ENCODE measurements at regions not wholly inside any gene's neighbourhood (a gene's known extent, or its start where the extent isn't known, plus 50 kb on each side); places are given as distances from the start of the nearest gene placed in this dataset.

GRCh38 chr1:18013216-18013615 lies 94.4 kb upstream of the IGSF21 start:
- CTCF ChIA-PET: no interaction called here
- POLR2A ChIA-PET: no interaction called here

GRCh38 chr1:18015719-18016118 lies 91.9 kb upstream of the IGSF21 start:
- ChIA-PET CTCF (no interaction called here), POLR2A (interaction anchor here (0.6 kb wide), 1 partner anchor 669 kb away, joined by 3 read pairs; no protein-coding TSS in a partner anchor)
- Histone ChIP-seq H3K4me1 (ENCODE audit: control insufficient read depth, insufficient read depth, low read length) (no peaks in the 10 kb centered on the region), H3K4me3 (ENCODE audit: low read depth, low read length) (no peak overlapping the region), H3K27ac (ENCODE audit: extremely low read depth, low read depth, low read length) (no peak overlapping the region), H3K36me3 (ENCODE audit: control insufficient read depth in 2 of 2, insufficient read depth in 1 of 2, low read length in 2 of 2) (no peaks in the 10 kb centered on the region), H3K9me3 (ENCODE audit: control insufficient read depth, insufficient read depth, low read depth, low read length) (no peaks in the 10 kb centered on the region)
- TF ChIP-seq ZIC2 (tag by site-specific recombination; IDR thresholded peaks at IDR 0.05) (peak; percentile 77), ZNF157 (tag by site-specific recombination; IDR thresholded peaks at IDR 0.05) (no peak)

More at GRCh38 chr1:18013216-18013615, 94.4 kb upstream of the IGSF21 start:
- Histone ChIP-seq H3K4me1 (ENCODE audit: control insufficient read depth, insufficient read depth, low read length) (no peaks in the 10 kb centered on the region), H3K36me3 (ENCODE audit: control insufficient read depth in 2 of 2, insufficient read depth in 1 of 2, low read length in 2 of 2) (no peaks in the 10 kb centered on the region), H3K9me3 (ENCODE audit: control insufficient read depth, insufficient read depth, low read depth, low read length) (no peaks in the 10 kb centered on the region), H3K4me3 (ENCODE audit: low read depth, low read length) (no peak overlapping the region), H3K27ac (ENCODE audit: extremely low read depth, low read depth, low read length) (no peak overlapping the region)
- no peak for TF ChIP-seq SETDB1 (IDR thresholded peaks at IDR 0.05; ENCODE audit: insufficient read length, low read length)

- CTCF ChIA-PET: interaction anchor here (0.9 kb wide), 1 partner anchor 23 kb away, joined by 6 read pairs; no protein-coding TSS in a partner anchor
Measured at GRCh38 chr1:18018366-18018765, 89.2 kb upstream of the IGSF21 start.

More at GRCh38 chr1:18018366-18018765, 89.2 kb upstream of the IGSF21 start:
- no peaks in the 10 kb centered on the region for H3K9me3 ChIP-seq (ENCODE audit: control insufficient read depth, insufficient read depth, low read depth, low read length)
- no peaks in the 10 kb centered on the region for H3K36me3 ChIP-seq (ENCODE audit: control insufficient read depth in 2 of 2, insufficient read depth in 1 of 2, low read length in 2 of 2)
- H3K4me1 ChIP-seq (ENCODE audit: control insufficient read depth, insufficient read depth, low read length): no peaks in the 10 kb centered on the region
- POLR2A ChIA-PET: no interaction called here
- TF ChIP-seq PRDM2 (tag by site-specific recombination; IDR thresholded peaks at IDR 0.05; ENCODE audit: borderline replicate concordance) (no peak), ZNF24 (tag by site-specific recombination; IDR thresholded peaks at IDR 0.05) (no peak)
- H3K27ac ChIP-seq (ENCODE audit: extremely low read depth, low read depth, low read length): no peak overlapping the region
- H3K4me3 ChIP-seq (ENCODE audit: low read depth, low read length): no peak overlapping the region
